Epidermal melanocyte (primary cell): ENCODE measurements at regions not wholly inside any gene's neighbourhood (a gene's known extent, or its start where the extent isn't known, plus 50 kb on each side); places are given as distances from the start of the nearest gene placed in this dataset.

ENCODE experiments used
- DNase-seq: peaks from one replicate; pipeline ENCODE4 v3.0.0; 2011; ENCODE audit warnings: low spot score; ENCODE audit not compliant: insufficient read length

GRCh38 chrX:116226665-116227484 lies 56.3 kb downstream of the AGTR2 start:
- no peak for DNase-seq

GRCh38 chrX:116230130-116230898 lies 59.8 kb downstream of the AGTR2 start:
- no peak for DNase-seq

GRCh38 chrX:116232833-116233232 lies 62.3 kb downstream of the AGTR2 start:
- DNase-seq, result no peak

GRCh38 chrX:116236666-116237065 lies 66.1 kb downstream of the AGTR2 start:
- no peak for DNase-seq

- no peak for DNase-seq
Observed at GRCh38 chrX:116238093-116238492, 67.5 kb downstream of the AGTR2 start.

GRCh38 chrX:116238567-116239255 lies 68.2 kb downstream of the AGTR2 start:
- no peak for DNase-seq

GRCh38 chrX:116239944-116240840 lies 69.6 kb downstream of the AGTR2 start:
- no peak for DNase-seq

GRCh38 chrX:116241001-116241400 lies 70.5 kb downstream of the AGTR2 start:
- DNase-seq, result no peak

GRCh38 chrX:116243039-116243438 lies 72.5 kb downstream of the AGTR2 start:
- DNase-seq, result no peak

GRCh38 chrX:116246261-116246660 lies 75.7 kb downstream of the AGTR2 start:
- DNase-seq, result no peak

- DNase-seq, result no peak
Observed at GRCh38 chrX:116267511-116268040, 97.0 kb downstream of the AGTR2 start.

GRCh38 chrX:116272322-116272721 lies 101.8 kb downstream of the AGTR2 start:
- no peak for DNase-seq

- no peak for DNase-seq
Observed at GRCh38 chrX:116272861-116273260, 102.3 kb downstream of the AGTR2 start.

GRCh38 chrX:116276261-116276660 lies 105.7 kb downstream of the AGTR2 start:
- no peak for DNase-seq

- DNase-seq, result no peak
Observed at GRCh38 chrX:116277351-116278225, 107.0 kb downstream of the AGTR2 start.

GRCh38 chrX:116278826-116279225 lies 108.3 kb downstream of the AGTR2 start:
- no peak for DNase-seq

GRCh38 chrX:116281106-116281505 lies 110.6 kb downstream of the AGTR2 start:
- DNase-seq, result no peak

- DNase-seq, result no peak
Observed at GRCh38 chrX:116282751-116283150, 112.2 kb downstream of the AGTR2 start.

- no peak for DNase-seq
Observed at GRCh38 chrX:116284400-116284799, 113.9 kb downstream of the AGTR2 start.

- no peak for DNase-seq
Observed at GRCh38 chrX:116285501-116285900, 115.0 kb downstream of the AGTR2 start.
